B cell (primary cell): ENCODE measurements at regions not wholly inside any gene's neighbourhood (a gene's known extent, or its start where the extent isn't known, plus 50 kb on each side); places are given as distances from the start of the nearest gene placed in this dataset.

ENCODE experiments used
- ATAC-seq: fragments of 200-7000 bp; cut with Tn5 transposase; one replicate; pipeline ENCODE4 v1.10.0; 2021; ENCODE audit warnings: low read depth, mild to moderate bottlenecking, moderate number of reproducible peaks, moderate library complexity
- CTCF ChIA-PET: fragments of 350-600 bp; sonication (Branson Sonifier 250); formaldehyde crosslinking; loops from one replicate; lab custom pipeline; 2021; ENCODE audit warnings: antibody characterized with exemption, inconsistent platforms; lab: Charles Lee
- POLR2A ChIA-PET: fragments of 350-600 bp; sonication (Branson Sonifier 250); formaldehyde crosslinking; loops from one replicate; lab custom pipeline; 2021; ENCODE audit warnings: antibody characterized with exemption; lab: Charles Lee
- DNase-seq: peaks from one replicate; pipeline ENCODE4 v3.0.0; 2013
- H2AFZ ChIP-seq: 2 replicates; pipeline ENCODE4 v1.6.1; 2012; ENCODE audit warnings: mild to moderate bottlenecking, low read depth, low read length; ENCODE audit not compliant: insufficient read depth, poor library complexity, severe bottlenecking
- H3K27ac ChIP-seq, 2 donors: 1 replicate in 1 of 2; 2 replicates in 1 of 2; pipeline ENCODE4 v1.5.1; 2012 to 2013; ENCODE audit warnings: low read length in 2 of 2, mild to moderate bottlenecking in 2 of 2, moderate library complexity in 1 of 2
- H3K27me3 ChIP-seq, 4 experiments: fragments of 200-600 bp in 1 of 4; sonication (generic) in 1 of 4; replicated peaks in 1 of 4; 1 replicate in 2 of 4; 2 replicates in 2 of 4; pipeline versions ENCODE4 v1.6.1 to v1.7.0; 2013 to 2016; ENCODE audit warnings: low read length in 3 of 4, mild to moderate bottlenecking in 2 of 4, mixed read lengths in 1 of 4, moderate library complexity in 1 of 4; ENCODE audit not compliant: insufficient read depth in 4 of 4, control insufficient read depth in 3 of 4; ENCODE audit errors: control extremely low read depth in 1 of 4
- H3K36me3 ChIP-seq, 2 experiments: replicated peaks in 1 of 2; 1 replicate in 1 of 2; 2 replicates in 1 of 2; pipeline versions ENCODE4 v1.6.1 to v1.7.1; 2013; ENCODE audit warnings: low read length in 1 of 2; ENCODE audit not compliant: insufficient read depth in 2 of 2, control insufficient read depth in 1 of 2; ENCODE audit errors: control extremely low read depth in 1 of 2, extremely low read depth in 1 of 2
- H3K4me1 ChIP-seq, 2 donors: fragments of 200-600 bp in 1 of 2; sonication (generic) in 1 of 2; 1 replicate in 1 of 2; 2 replicates in 1 of 2; pipeline versions ENCODE4 v1.5.1 to v1.6.1; 2013 to 2017; ENCODE audit warnings: low read length in 2 of 2; ENCODE audit not compliant: control insufficient read depth in 2 of 2, insufficient read depth in 2 of 2
- H3K4me2 ChIP-seq: replicated peaks from 2 replicates; pipeline ENCODE3; 2012; ENCODE audit warnings: mild to moderate bottlenecking, low read depth, low read length; ENCODE audit not compliant: poor library complexity, severe bottlenecking
- H3K4me3 ChIP-seq, 5 experiments: fragments of 200-600 bp in 1 of 5; sonication (generic) in 1 of 5; 1 replicate in 3 of 5; 2 replicates in 2 of 5; pipeline versions ENCODE4 v1.5.1 to v1.7.0; 2011 to 2016; ENCODE audit warnings: low read length in 4 of 5, mild to moderate bottlenecking in 4 of 5, low read depth in 2 of 5, control low read depth in 1 of 5, moderate library complexity in 1 of 5; ENCODE audit not compliant: insufficient read depth in 1 of 5; ENCODE audit errors: control extremely low read depth in 1 of 5, extremely low read depth in 1 of 5
- H3K79me2 ChIP-seq: fragments of 200-600 bp; sonication (generic); one replicate; pipeline ENCODE4 v1.6.0; 2016; ENCODE audit warnings: low read length; ENCODE audit not compliant: control insufficient read depth, insufficient read depth
- H3K9ac ChIP-seq: fragments of 200-600 bp; sonication (generic); 2 replicates; pipeline ENCODE4 v1.6.1; 2017; ENCODE audit warnings: mild to moderate bottlenecking, low read length, moderate library complexity
- H3K9me3 ChIP-seq, 3 donors: one replicate each; pipeline versions ENCODE4 v1.6.1 to v1.7.1; 2013; ENCODE audit warnings: low read length in 2 of 3; ENCODE audit not compliant: control insufficient read depth in 2 of 3, insufficient read depth in 1 of 3; ENCODE audit errors: control extremely low read depth in 1 of 3
- H4K20me1 ChIP-seq: 2 replicates; pipeline ENCODE4 v1.6.0; 2012; ENCODE audit warnings: mild to moderate bottlenecking, low read length; ENCODE audit not compliant: insufficient read depth, control insufficient read depth, poor library complexity, severe bottlenecking
- H3K27ac Mint-ChIP-seq: one replicate; pipeline ENCODE4 v1.8.0; 2021; ENCODE audit warnings: mixed read lengths
- H3K27me3 Mint-ChIP-seq: one replicate; pipeline ENCODE4 v1.8.0; 2021; ENCODE audit warnings: mixed read lengths
- H3K4me1 Mint-ChIP-seq: one replicate; pipeline ENCODE4 v1.8.0; 2021; ENCODE audit warnings: mixed read lengths
- H3K4me3 Mint-ChIP-seq: one replicate; pipeline ENCODE4 v1.8.0; 2021; ENCODE audit warnings: mixed read lengths
- H3K9me3 Mint-ChIP-seq: one replicate; pipeline ENCODE4 v1.8.0; 2022; ENCODE audit warnings: mixed read lengths; ENCODE audit not compliant: insufficient read depth
- EZH2 ChIP-seq: IDR thresholded peaks from 2 replicates; pipeline ENCODE4 v1.6.1; 2012; ENCODE audit warnings: borderline replicate concordance, low read depth, mild to moderate bottlenecking, moderate library complexity, low read length; ENCODE audit not compliant: insufficient read depth, poor library complexity, severe bottlenecking
- WGBS: methylation state at CpG from one replicate; pipeline ENCODE4 v1.1.5; 2013; ENCODE audit warnings: missing lambda C conversion rate; ENCODE audit not compliant: insufficient coverage; 5-methylcytosine and 5-hydroxymethylcytosine counted together
- intact Hi-C: fragments of 100-400 bp; cut with micrococcal nuclease; formaldehyde crosslinking; loops from one replicate; pipeline ENCODE4 v1.10.0; 2022
- TF ChIP-seq, protein P1 (sequence below): fragments of 200-600 bp; IDR thresholded peaks from one replicate; pipeline ENCODE4 v1.8.0; 2022; ENCODE audit warnings: antibody characterized with exemption, mild to moderate bottlenecking

DNA sequence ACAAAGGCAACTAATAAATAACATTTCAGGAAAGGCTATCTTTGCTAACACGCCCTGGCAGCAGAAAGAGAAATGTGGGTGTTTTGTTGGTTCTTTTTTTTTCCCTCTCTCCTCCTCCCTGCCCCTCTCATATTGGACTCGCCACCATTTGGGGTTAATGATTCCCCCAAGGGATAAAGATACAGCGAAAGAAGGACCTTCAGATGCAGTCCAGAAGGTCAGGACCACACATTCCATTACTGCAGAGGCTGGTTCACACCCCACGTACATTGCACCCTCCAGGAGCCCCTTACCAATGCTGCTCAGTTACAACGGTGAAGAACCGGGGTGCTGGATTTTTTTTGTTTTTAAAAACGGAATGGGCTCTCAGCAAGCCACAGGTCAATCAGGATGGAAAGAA is 156.9 kb upstream of the TIAM1 start:
- intact Hi-C loops, result no loop called here
- H3K27ac Mint-ChIP-seq, result no peak overlapping the region
- 68% methylated on average over 2 of the region's 7 CpGs for WGBS

DNA sequence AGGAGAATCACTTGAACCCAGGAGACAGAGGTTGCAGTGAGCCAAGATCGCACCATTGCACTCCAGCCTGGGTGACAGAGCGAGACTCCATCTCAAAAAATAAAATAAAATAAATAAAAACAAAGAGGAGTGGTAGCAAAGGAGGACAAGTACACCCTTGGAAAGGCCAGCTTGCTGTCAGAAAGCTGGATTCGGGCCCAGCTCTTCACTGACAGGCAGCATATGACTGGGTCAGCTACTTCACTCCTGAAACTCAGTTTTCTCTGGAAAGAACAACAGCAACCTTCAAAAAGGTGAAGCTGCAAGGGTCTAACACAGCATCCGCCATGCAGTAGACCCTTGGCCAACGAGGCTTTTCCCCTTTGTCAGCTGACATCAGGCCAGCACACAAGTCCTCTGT is 156.0 kb upstream of the TIAM1 start:
- intact Hi-C loops, result no loop called here
- 91% methylated on average over 3 of the region's 5 CpGs for WGBS
- CTCF ChIA-PET, result interaction anchor here (1.0 to 1.7 kb wide), 2 partner anchors 48 to 81 kb away, joined by 5 to 7 read pairs; no protein-coding TSS in a partner anchor
- Histone ChIP-seq H3K9ac (no peak overlapping the region), H3K9me3 (no peaks in the 10 kb centered on the region), H3K27me3 (no peaks in the 10 kb centered on the region), H3K4me2 (no peak overlapping the region), H3K36me3 (no peaks in the 10 kb centered on the region), H3K4me1 (no peaks in the 10 kb centered on the region), H3K79me2 (no peaks in the 10 kb centered on the region), H3K4me3 (no peak overlapping the region), H3K27ac (no peak overlapping the region), H2AFZ (no peak overlapping the region), H4K20me1 (no peaks in the 10 kb centered on the region)
- H3K4me1 Mint-ChIP-seq, result no peaks in the 10 kb centered on the region
- TF ChIP-seq EZH2, result no peak
- TF ChIP-seq, protein P1, sequence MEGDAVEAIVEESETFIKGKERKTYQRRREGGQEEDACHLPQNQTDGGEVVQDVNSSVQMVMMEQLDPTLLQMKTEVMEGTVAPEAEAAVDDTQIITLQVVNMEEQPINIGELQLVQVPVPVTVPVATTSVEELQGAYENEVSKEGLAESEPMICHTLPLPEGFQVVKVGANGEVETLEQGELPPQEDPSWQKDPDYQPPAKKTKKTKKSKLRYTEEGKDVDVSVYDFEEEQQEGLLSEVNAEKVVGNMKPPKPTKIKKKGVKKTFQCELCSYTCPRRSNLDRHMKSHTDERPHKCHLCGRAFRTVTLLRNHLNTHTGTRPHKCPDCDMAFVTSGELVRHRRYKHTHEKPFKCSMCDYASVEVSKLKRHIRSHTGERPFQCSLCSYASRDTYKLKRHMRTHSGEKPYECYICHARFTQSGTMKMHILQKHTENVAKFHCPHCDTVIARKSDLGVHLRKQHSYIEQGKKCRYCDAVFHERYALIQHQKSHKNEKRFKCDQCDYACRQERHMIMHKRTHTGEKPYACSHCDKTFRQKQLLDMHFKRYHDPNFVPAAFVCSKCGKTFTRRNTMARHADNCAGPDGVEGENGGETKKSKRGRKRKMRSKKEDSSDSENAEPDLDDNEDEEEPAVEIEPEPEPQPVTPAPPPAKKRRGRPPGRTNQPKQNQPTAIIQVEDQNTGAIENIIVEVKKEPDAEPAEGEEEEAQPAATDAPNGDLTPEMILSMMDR, result no peak
- no peak overlapping the region for H3K4me3 Mint-ChIP-seq
- POLR2A ChIA-PET, result no interaction called here
- H3K27ac Mint-ChIP-seq, result no peak overlapping the region
- no peak for ATAC-seq
- DNase-seq, result no peak
- H3K9me3 Mint-ChIP-seq, result no peaks in the 10 kb centered on the region
- H3K27me3 Mint-ChIP-seq, result no peaks in the 10 kb centered on the region

More for the DNA sequence above, 156.9 kb upstream of the TIAM1 start:
- no peaks in the 10 kb centered on the region for H3K36me3 ChIP-seq
- TF ChIP-seq EZH2, result no peak
- TF ChIP-seq, protein P1, result no peak
- no peaks in the 10 kb centered on the region for H3K9me3 ChIP-seq
- Mint-ChIP-seq H3K4me1 (peaks cover 4% of the 10 kb centered on the region), H3K27me3 (no peaks in the 10 kb centered on the region), H3K9me3 (no peaks in the 10 kb centered on the region), H3K4me3 (no peak overlapping the region)
- no peaks in the 10 kb centered on the region for H4K20me1 ChIP-seq
- no peak overlapping the region for H3K4me3 ChIP-seq
- no peak overlapping the region for H2AFZ ChIP-seq
- DNase-seq, result no peak
- no peak overlapping the region for H3K9ac ChIP-seq
- POLR2A ChIA-PET, result no interaction called here
- peaks cover 0 to 1% of the 10 kb centered on the region in 2 donors for H3K4me1 ChIP-seq
- no peak overlapping the region for H3K4me2 ChIP-seq
- no peaks in the 10 kb centered on the region for H3K79me2 ChIP-seq
- no peak overlapping the region for H3K27ac ChIP-seq
- ATAC-seq, result no peak
- CTCF ChIA-PET, result interaction anchor here (1.7 kb wide), 1 partner anchor 80 kb away, joined by 7 read pairs; no protein-coding TSS in a partner anchor
- no peaks in the 10 kb centered on the region for H3K27me3 ChIP-seq
